Right ventricle myocardium superior (tissue), 1 donor: ENCODE measurements at regions not wholly inside any gene's neighbourhood (a gene's known extent, or its start where the extent isn't known, plus 50 kb on each side); places are given as distances from the start of the nearest gene placed in this dataset.

Experiments used
- ATAC-seq: fragments of 200-7000 bp; cut with Tn5 transposase; one replicate; pipeline ENCODE4 v1.9.1; 2020; ENCODE audit warnings: mild to moderate bottlenecking; ENCODE audit not compliant: poor library complexity
- DNase-seq: peaks from one replicate; pipeline ENCODE4 v3.0.0-alpha.2; 2020
- intact Hi-C: fragments of 100-400 bp; cut with DNase I; formaldehyde crosslinking; loops from one replicate; pipeline ENCODE4 v1.11.2; 2022
- donor health status: DM: no; HTN: yes; CAD: no; lungs with severe emphysema.

DNA sequence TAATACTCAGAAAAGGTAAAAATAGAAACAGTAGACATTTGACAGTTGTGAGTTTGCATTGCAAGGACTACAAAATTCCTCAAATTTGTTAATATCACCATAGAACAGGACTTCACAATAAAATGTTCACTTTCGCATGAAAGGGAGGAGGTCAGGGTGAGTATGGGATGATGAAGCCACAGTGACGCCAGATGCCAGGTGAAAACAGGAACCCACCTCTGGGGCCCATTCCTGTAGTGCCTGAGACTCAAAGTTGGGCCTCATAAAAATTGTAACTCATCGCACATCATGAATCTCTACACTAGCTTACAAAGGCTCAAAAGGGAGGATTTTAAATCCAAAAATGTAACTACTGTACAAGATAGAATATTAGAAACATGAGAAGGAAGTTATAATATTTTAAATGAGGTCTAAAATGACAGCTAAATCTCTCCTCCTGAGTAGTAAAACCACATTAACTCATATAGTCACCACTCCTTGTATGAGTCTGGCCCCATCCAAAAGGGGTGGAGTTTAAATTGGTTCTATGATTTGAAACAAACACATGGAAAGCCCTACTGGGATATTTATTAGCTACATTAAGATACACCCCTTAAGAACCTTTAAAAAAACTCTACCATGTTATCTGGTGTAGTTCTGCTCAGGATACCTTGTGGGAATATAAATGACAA, 93.7 kb downstream of the ETS2 start:
- intact Hi-C loops: no loop called here
- DNase-seq: no peak
- no peak for ATAC-seq

DNA sequence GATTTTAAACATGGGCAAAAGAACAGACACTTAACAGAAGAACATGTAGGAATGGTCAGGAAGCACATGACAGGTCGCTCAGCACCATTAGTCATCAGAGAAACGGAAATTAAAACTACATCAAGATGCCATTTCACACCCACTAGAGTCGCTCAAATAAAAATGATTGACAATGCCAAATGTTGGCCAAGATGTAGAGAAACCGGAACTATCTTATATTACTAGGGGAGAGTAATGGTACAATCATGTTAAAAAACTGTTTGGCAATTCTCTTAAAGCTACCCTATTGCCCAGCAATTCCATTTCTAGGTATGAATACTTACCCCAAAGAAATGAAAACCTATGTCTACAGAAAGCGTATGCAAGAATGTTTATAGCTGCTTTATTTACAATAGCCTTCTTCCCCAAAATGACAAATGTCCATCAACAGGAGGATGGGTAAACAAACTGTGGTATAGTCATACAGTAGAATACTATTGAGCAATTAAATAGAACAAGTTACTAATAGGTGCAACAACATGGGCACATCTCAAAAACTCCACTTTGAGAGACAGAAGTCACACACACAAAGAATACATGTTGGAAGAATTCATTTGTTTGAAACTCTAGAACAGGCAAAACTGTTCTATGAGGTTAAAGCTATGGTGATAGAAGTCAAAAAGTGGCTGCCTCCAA, 92.8 kb downstream of the ETS2 start:
- ATAC-seq: no peak
- intact Hi-C loops: no loop called here
- DNase-seq: no peak

DNA sequence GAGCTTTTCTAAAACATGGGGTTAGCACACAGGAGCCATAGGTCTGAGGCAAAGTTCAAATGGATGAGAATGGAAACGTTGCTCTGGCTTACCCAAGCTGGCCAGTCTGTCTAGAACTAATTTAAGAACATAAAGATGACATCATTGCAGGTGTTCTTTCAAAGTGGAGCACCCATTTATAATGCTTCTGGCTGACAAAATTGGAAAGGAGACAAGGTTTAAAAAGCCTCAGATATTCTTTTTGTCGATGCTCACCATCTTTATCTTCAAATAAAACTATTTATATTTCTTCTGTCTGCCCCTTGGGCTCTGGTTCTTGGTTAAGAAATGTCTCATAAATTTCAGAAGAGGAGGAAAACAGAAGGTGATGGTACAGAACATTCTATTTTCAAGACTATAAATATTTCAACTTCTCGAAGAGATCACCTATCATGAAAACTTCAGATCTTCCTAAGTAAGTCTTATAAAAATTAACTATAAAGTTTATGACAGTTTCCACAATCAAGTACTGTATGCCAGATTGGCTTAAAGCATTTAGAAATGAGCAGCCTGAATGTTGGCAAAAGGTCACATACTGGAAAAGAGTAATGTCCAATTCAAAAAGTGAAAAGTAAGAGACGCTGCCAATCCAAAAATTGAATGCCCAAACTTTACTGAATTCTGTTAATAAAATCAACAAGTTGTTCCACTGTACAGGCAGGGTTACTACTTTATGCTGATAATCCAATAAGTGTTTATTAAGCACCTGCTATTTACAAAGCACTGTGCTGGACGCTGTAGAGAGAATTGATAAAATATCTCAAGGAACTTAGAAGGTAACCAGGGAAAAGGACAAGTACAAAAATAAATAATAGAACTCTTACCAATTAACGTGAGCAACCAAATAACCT, 92.0 kb downstream of the ETS2 start:
- intact Hi-C loops: no loop called here
- DNase-seq (no peak), ATAC-seq (peak; percentile 78)

DNA sequence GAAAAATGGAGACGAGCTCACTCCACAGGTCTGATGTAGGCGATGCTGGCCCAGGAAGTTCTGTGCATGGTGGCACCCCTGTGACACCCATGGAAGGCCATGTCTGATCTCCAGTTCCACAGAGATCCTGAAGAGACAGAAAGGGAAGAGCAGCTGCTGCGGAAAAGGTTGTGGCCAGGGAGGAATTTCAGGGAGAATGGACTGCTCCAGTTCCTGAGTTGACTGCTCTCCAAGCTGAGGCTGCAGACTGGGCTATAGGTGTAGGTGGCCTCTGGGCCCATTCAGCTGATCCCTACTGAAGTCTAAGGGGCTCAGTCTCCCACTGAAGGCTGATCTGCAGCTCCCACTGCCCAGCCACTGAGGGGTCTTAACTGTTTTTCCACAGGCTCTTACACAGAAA, 89.2 kb downstream of the ETS2 start:
- no peak for ATAC-seq
- intact Hi-C loops: no loop called here

GRCh38 chr21:38888991-38889561, 83.3 kb downstream of the ETS2 start:
- DNase-seq: no peak
- ATAC-seq: no peak
- intact Hi-C loops: no loop called here

More for the DNA sequence above, 89.2 kb downstream of the ETS2 start:
- no peak for DNase-seq

GRCh38 chr21:38887749-38888148, 82.0 kb downstream of the ETS2 start:
- no peak for DNase-seq
- no peak for ATAC-seq
- intact Hi-C loops: no loop called here

DNA sequence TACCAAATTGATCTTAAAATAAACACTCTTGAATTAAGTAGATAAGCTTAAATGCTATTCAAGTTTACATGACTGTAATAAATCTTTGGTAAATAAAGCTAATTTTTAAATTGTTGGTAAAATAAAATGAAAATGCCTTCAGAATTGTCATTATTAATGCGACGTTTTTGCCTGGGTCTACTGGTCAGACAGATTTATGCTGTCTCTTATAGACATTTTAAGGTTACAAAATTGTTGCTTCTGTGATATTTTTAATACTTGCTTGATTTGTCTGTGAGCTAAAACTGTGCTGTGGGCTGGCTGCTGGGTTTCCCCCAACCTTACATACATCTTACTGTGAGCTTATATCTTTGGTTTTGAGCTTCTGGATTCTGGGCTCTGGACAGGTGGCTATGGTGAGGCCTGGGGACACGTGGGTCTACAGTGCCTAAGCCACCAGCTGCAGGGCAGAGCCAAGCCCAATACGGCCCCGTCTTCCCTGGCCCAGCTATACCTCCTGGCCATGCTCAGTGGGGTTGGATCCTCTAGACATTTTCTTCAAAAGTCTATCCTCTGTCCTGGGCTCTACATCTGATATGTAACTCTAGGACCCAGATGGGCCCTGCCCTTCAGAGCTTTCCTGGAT, 81.4 kb downstream of the ETS2 start:
- no peak for DNase-seq
- intact Hi-C loops: no loop called here
- ATAC-seq: no peak

DNA sequence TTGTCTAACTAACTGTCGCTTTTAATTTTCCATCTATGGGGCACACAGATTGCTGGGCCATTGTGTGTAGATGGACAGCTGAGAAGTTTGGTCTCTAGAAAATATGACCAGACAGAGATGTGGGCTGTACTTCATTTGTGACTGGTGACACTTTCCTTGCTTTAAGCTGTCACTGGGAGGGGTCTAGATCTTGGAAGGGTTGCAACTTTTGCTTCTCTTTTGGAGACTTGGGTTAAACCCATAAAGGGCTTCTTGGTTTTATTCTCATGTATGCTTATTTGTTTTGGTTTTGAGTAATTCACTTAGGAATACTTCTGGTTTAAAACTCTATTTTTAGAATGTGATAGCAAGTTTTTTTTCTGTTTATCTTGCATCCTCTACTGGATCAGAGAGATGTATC, 80.2 kb downstream of the ETS2 start:
- intact Hi-C loops: no loop called here
- ATAC-seq (no peak), DNase-seq (no peak)

DNA sequence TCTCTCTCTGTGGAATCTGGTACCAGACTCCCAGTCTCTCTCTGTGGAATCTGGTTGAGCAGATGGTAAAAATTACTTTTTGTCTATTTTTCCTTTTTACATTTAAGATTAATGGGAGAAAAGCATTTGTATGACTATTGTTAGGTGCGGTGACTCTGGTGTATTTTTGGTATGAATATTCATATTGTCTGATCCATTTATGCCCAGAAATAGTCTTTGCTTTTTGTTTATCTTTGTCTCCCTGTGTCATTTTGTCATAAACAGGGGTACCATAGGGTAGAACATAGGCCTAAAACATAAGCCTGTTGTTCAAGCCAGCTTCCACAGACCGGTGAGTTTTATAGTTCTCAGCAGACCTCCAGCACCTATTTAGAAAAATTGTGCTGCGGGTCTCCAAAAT, 78.7 kb downstream of the ETS2 start:
- DNase-seq (no peak), ATAC-seq (no peak)
- intact Hi-C loops: no loop called here

- intact Hi-C loops: no loop called here
- DNase-seq (no peak), ATAC-seq (no peak)
These were observed 77.4 kb downstream of the ETS2 start for GRCh38 chr21:38883142-38883541.

DNA sequence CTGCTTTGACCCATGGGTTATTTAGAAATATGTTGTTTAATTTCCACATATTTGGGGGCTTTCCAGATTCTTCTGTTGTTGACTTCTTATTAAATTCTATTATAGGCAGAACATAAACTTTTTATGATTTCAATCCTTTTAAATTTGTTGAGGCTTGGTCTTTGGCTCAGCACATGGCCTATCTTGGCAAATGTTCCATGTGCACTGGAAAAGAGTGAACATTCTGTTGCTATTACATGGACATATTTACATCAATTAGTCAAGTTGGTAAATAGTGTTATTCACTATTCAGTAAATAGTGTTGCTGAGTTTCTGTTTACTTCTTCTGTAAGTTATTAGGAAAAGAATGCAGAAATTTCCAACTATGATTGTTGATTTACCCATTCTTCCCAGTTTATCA, 75.4 kb downstream of the ETS2 start:
- intact Hi-C loops: no loop called here
- no peak for DNase-seq
- ATAC-seq: no peak

GRCh38 chr21:38880577-38880966, 74.8 kb downstream of the ETS2 start:
- ATAC-seq (no peak), DNase-seq (no peak)
- intact Hi-C loops: no loop called here

GRCh38 chr21:38879912-38880576, 74.3 kb downstream of the ETS2 start:
- intact Hi-C loops: no loop called here
- DNase-seq: no peak
- no peak for ATAC-seq

GRCh38 chr21:38878379-38879179, 72.8 kb downstream of the ETS2 start:
- intact Hi-C loops: no loop called here
- ATAC-seq: no peak

DNA sequence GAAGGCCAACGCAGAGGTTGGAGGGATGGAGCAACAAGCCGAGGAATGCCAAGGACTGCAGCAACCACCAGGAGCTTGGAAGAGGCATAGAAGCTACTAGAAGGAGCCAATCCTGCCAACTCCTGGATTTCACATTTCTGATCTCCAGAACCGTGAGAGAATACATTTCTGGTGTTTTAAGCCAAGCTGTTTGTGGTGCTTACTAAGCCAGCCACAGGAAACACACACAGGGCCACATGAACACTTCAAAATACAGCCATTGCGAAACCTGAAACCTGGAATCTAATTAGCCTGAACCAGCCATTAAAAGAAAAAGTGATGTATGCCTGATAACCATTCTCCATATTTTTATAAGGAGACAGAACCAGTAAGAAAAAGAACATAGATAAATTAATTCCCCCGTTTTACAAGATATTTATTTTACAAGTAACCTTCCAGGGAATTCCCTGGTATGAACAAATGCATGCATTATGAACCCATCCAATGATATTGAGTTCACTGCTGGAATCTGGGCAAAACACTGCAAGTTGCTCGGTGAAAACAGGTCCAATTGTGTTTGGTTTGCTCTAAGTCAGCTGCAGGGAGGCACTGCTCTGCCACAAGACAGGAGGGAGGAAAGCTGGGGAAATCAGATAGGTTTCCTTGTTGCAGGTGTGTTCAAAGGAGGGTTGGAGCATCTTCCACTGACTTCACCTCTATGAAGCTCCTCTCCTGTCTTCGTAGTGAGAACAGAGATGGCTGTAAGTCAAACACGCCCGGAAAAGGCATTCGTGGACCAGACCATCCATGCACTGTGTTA, 70.2 kb downstream of the ETS2 start:
- no peak for ATAC-seq
- intact Hi-C loops: no loop called here
- DNase-seq: no peak

More at GRCh38 chr21:38878379-38879179, 72.8 kb downstream of the ETS2 start:
- DNase-seq: no peak
